Gastrocnemius medialis (tissue), 4 donors: ENCODE measurements at regions not wholly inside any gene's neighbourhood (a gene's known extent, or its start where the extent isn't known, plus 50 kb on each side); places are given as distances from the start of the nearest gene placed in this dataset.

Source experiments
- ATAC-seq, 2 donors: fragments of 150-250 bp; one replicate each; pipeline ENCODE4 v1.9.1; 2016
- DNase-seq, 2 donors: peaks; one replicate each; pipeline ENCODE4 v3.0.0-alpha.2; 2019
- H3K27ac ChIP-seq, 4 donors: fragments of 200-600 bp; sonication (generic); 1 replicate in 1 of 4; 2 replicates in 3 of 4; pipeline ENCODE4 v1.5.1; 2016 to 2018; ENCODE audit warnings: mild to moderate bottlenecking in 2 of 4, moderate library complexity in 1 of 4
- H3K27me3 ChIP-seq, 3 donors: fragments of 200-600 bp; sonication (generic) in 2 of 3; 1 replicate in 1 of 3; 2 replicates in 2 of 3; pipeline versions ENCODE4 v1.5.1 to v1.6.0; 2016 to 2019; ENCODE audit warnings: mild to moderate bottlenecking in 1 of 3, moderate library complexity in 1 of 3
- H3K36me3 ChIP-seq, 2 donors: fragments of 200-600 bp; sonication (generic) in 1 of 2; one replicate each; pipeline ENCODE4 v1.5.1; 2017 to 2018
- H3K4me1 ChIP-seq, 2 donors: fragments of 200-600 bp; sonication (generic) in 1 of 2; one replicate each; pipeline ENCODE4 v1.5.1; 2016 to 2017; ENCODE audit warnings: mild to moderate bottlenecking in 2 of 2
- H3K4me3 ChIP-seq, 4 donors: fragments of 200-600 bp; sonication (generic) in 3 of 4; 1 replicate in 1 of 4; 2 replicates in 3 of 4; pipeline ENCODE4 v1.5.1; 2016 to 2019; ENCODE audit warnings: mild to moderate bottlenecking in 2 of 4
- H3K9me3 ChIP-seq, 3 donors: fragments of 200-600 bp; sonication (generic) in 2 of 3; 1 replicate in 1 of 3; 2 replicates in 2 of 3; pipeline ENCODE4 v1.5.1; 2016 to 2019
- CTCF ChIP-seq, 5 experiments: fragments of 450-650 bp in 3 of 5; fragments of 200-600 bp in 2 of 5; sonication (generic) in 2 of 5; IDR thresholded peaks in 4 of 5; conservative IDR thresholded peaks in 1 of 5; 1 replicate in 4 of 5; 2 replicates in 1 of 5; pipeline ENCODE4 v1.5.1; 2016 to 2019; ENCODE audit warnings: antibody characterized with exemption in 5 of 5, mild to moderate bottlenecking in 3 of 5, moderate library complexity in 3 of 5
- POLR2A ChIP-seq, 2 donors: fragments of 450-650 bp; IDR thresholded peaks; one replicate each; pipeline ENCODE4 v1.6.1; 2017; ENCODE audit warnings: antibody characterized with exemption in 2 of 2, mild to moderate bottlenecking in 2 of 2, moderate library complexity in 2 of 2
- in situ Hi-C, 4 donors: fragments of 200-750 bp; cut with MboI; loops; one replicate each; pipeline versions ENCODE4 v1.15.0 to v1.8.0; 2017; ENCODE audit warnings: low sequenced_read_pairs in 4 of 4
- intact Hi-C: fragments of 100-400 bp; cut with DNase I; formaldehyde crosslinking; loops from one replicate; pipeline ENCODE4 v1.15.1; 2023; ENCODE audit warnings: low total_unique reads

- Histone ChIP-seq H3K4me3 (no peak overlapping the region), H3K27me3 (no peaks in the 10 kb centered on the region), H3K27ac (no peak overlapping the region), H3K4me1 (no peaks in the 10 kb centered on the region), H3K9me3 (no peaks in the 10 kb centered on the region), H3K36me3 (no peaks in the 10 kb centered on the region)
- in situ Hi-C loops (no loop called here), intact Hi-C loops (no loop called here)
- no peak for ATAC-seq
- DNase-seq = no peak
- no peak for TF ChIP-seq POLR2A (IDR thresholded peaks at IDR 0.05)
- TF ChIP-seq CTCF (IDR thresholded peaks at IDR 0.05 in 4 of 5, conservative IDR thresholded peaks at IDR 0.05 in 1 of 5) = no peak
Observed at GRCh38 chr18:29084120-29084519, 907.2 kb upstream of the CDH2 start.

GRCh38 chr18:29083545-29083944, 906.6 kb upstream of the CDH2 start:
- TF ChIP-seq CTCF (IDR thresholded peaks at IDR 0.05 in 4 of 5, conservative IDR thresholded peaks at IDR 0.05 in 1 of 5) = no peak
- TF ChIP-seq POLR2A (IDR thresholded peaks at IDR 0.05) = no peak
- H3K4me3 ChIP-seq = no peak overlapping the region
- no peak for ATAC-seq
- DNase-seq = no peak
- in situ Hi-C loops = no loop called here
- H3K9me3 ChIP-seq = no peaks in the 10 kb centered on the region
- no peak overlapping the region for H3K27ac ChIP-seq
- intact Hi-C loops = no loop called here
- H3K27me3 ChIP-seq = no peaks in the 10 kb centered on the region
- H3K36me3 ChIP-seq = no peaks in the 10 kb centered on the region
- H3K4me1 ChIP-seq = no peaks in the 10 kb centered on the region

- Histone ChIP-seq H3K4me3 (no peak overlapping the region), H3K27ac (no peak overlapping the region), H3K27me3 (no peaks in the 10 kb centered on the region), H3K4me1 (no peaks in the 10 kb centered on the region), H3K9me3 (no peaks in the 10 kb centered on the region), H3K36me3 (no peaks in the 10 kb centered on the region)
- no peak for TF ChIP-seq CTCF (IDR thresholded peaks at IDR 0.05 in 4 of 5, conservative IDR thresholded peaks at IDR 0.05 in 1 of 5)
- no peak for TF ChIP-seq POLR2A (IDR thresholded peaks at IDR 0.05)
- in situ Hi-C loops = no loop called here
- no peak for ATAC-seq
- intact Hi-C loops = no loop called here
- DNase-seq = no peak
Observed at GRCh38 chr18:29080946-29081345, 904.0 kb upstream of the CDH2 start.

GRCh38 chr18:29078273-29078672, 901.3 kb upstream of the CDH2 start:
- H3K36me3 ChIP-seq = no peaks in the 10 kb centered on the region
- DNase-seq (no peak), ATAC-seq (no peak)
- no peak for TF ChIP-seq CTCF (IDR thresholded peaks at IDR 0.05 in 4 of 5, conservative IDR thresholded peaks at IDR 0.05 in 1 of 5)
- no peak for TF ChIP-seq POLR2A (IDR thresholded peaks at IDR 0.05)
- H3K27ac ChIP-seq = no peak overlapping the region
- no peaks in the 10 kb centered on the region for H3K4me1 ChIP-seq
- H3K4me3 ChIP-seq = no peak overlapping the region
- intact Hi-C loops (no loop called here), in situ Hi-C loops (no loop called here)
- H3K27me3 ChIP-seq = no peaks in the 10 kb centered on the region
- no peaks in the 10 kb centered on the region for H3K9me3 ChIP-seq

GRCh38 chr18:29077344-29077743, 900.4 kb upstream of the CDH2 start:
- H3K9me3 ChIP-seq = no peaks in the 10 kb centered on the region
- no peak for ATAC-seq
- TF ChIP-seq CTCF (IDR thresholded peaks at IDR 0.05 in 4 of 5, conservative IDR thresholded peaks at IDR 0.05 in 1 of 5) (no peak), POLR2A (IDR thresholded peaks at IDR 0.05) (no peak)
- H3K36me3 ChIP-seq = no peaks in the 10 kb centered on the region
- in situ Hi-C loops (no loop called here), intact Hi-C loops (no loop called here)
- no peak overlapping the region for H3K27ac ChIP-seq
- no peaks in the 10 kb centered on the region for H3K4me1 ChIP-seq
- no peak for DNase-seq
- no peak overlapping the region for H3K4me3 ChIP-seq
- no peaks in the 10 kb centered on the region for H3K27me3 ChIP-seq
